ENCODE measurements at regions not wholly inside any gene's neighbourhood (a gene's known extent, or its start where the extent isn't known, plus 50 kb on each side); places are given as distances from the start of the nearest gene placed in this dataset.
"Not testable (repeated sequence)": the region's sequence is repeated elsewhere in the genome, so short reads cannot be mapped to it uniquely, and the experiment has no call there.

- Histone ChIP-seq H3K9me3 (ENCODE audit: control insufficient read depth, low read length) (no peaks in the 10 kb centered on the region), H2AFZ (no peak overlapping the region), H3K27ac (no peak overlapping the region), H3K36me3 (ENCODE audit: control insufficient read depth, insufficient read depth, low read length) (no peaks in the 10 kb centered on the region), H3K9ac (no peak overlapping the region), H3K27me3 (ENCODE audit: control insufficient read depth, insufficient read depth, low read length) (no peaks in the 10 kb centered on the region), H3K79me2 (no peaks in the 10 kb centered on the region), H3K4me1 (no peaks in the 10 kb centered on the region), H3K4me2 (ENCODE audit: low read length) (no peak overlapping the region), H3K4me3 (ENCODE audit: low read depth, low read length) (no peak overlapping the region)
- TF ChIP-seq, protein P1, sequence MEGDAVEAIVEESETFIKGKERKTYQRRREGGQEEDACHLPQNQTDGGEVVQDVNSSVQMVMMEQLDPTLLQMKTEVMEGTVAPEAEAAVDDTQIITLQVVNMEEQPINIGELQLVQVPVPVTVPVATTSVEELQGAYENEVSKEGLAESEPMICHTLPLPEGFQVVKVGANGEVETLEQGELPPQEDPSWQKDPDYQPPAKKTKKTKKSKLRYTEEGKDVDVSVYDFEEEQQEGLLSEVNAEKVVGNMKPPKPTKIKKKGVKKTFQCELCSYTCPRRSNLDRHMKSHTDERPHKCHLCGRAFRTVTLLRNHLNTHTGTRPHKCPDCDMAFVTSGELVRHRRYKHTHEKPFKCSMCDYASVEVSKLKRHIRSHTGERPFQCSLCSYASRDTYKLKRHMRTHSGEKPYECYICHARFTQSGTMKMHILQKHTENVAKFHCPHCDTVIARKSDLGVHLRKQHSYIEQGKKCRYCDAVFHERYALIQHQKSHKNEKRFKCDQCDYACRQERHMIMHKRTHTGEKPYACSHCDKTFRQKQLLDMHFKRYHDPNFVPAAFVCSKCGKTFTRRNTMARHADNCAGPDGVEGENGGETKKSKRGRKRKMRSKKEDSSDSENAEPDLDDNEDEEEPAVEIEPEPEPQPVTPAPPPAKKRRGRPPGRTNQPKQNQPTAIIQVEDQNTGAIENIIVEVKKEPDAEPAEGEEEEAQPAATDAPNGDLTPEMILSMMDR (IDR thresholded peaks at IDR 0.05), result no peak
Observed at GRCh38 chr9:106032978-106033377, 338.6 kb downstream of the TMEM38B start.

GRCh38 chr9:106035806-106036205, 341.5 kb downstream of the TMEM38B start:
- H3K79me2 ChIP-seq, result no peaks in the 10 kb centered on the region
- no peak overlapping the region for H3K4me2 ChIP-seq (ENCODE audit: low read length)
- no peak overlapping the region for H3K27ac ChIP-seq
- H2AFZ ChIP-seq, result no peak overlapping the region
- H3K9ac ChIP-seq, result no peak overlapping the region
- no peaks in the 10 kb centered on the region for H3K36me3 ChIP-seq (ENCODE audit: control insufficient read depth, insufficient read depth, low read length)
- no peaks in the 10 kb centered on the region for H3K27me3 ChIP-seq (ENCODE audit: control insufficient read depth, insufficient read depth, low read length)
- TF ChIP-seq, protein P1 (IDR thresholded peaks at IDR 0.05), result no peak
- H3K4me3 ChIP-seq (ENCODE audit: low read depth, low read length), result no peak overlapping the region
- H3K4me1 ChIP-seq, result no peaks in the 10 kb centered on the region
- no peaks in the 10 kb centered on the region for H3K9me3 ChIP-seq (ENCODE audit: control insufficient read depth, low read length)

GRCh38 chr9:106038266-106039001, 344.1 kb downstream of the TMEM38B start:
- Histone ChIP-seq H2AFZ (no peak overlapping the region), H3K4me3 (ENCODE audit: low read depth, low read length) (no peak overlapping the region), H3K79me2 (no peaks in the 10 kb centered on the region), H3K4me1 (no peaks in the 10 kb centered on the region), H3K9me3 (ENCODE audit: control insufficient read depth, low read length) (no peaks in the 10 kb centered on the region), H3K9ac (no peak overlapping the region), H3K36me3 (ENCODE audit: control insufficient read depth, insufficient read depth, low read length) (no peaks in the 10 kb centered on the region), H3K27ac (no peak overlapping the region), H3K4me2 (ENCODE audit: low read length) (no peak overlapping the region), H3K27me3 (ENCODE audit: control insufficient read depth, insufficient read depth, low read length) (no peaks in the 10 kb centered on the region)
- TF ChIP-seq, protein P1 (IDR thresholded peaks at IDR 0.05), result no peak

DNA sequence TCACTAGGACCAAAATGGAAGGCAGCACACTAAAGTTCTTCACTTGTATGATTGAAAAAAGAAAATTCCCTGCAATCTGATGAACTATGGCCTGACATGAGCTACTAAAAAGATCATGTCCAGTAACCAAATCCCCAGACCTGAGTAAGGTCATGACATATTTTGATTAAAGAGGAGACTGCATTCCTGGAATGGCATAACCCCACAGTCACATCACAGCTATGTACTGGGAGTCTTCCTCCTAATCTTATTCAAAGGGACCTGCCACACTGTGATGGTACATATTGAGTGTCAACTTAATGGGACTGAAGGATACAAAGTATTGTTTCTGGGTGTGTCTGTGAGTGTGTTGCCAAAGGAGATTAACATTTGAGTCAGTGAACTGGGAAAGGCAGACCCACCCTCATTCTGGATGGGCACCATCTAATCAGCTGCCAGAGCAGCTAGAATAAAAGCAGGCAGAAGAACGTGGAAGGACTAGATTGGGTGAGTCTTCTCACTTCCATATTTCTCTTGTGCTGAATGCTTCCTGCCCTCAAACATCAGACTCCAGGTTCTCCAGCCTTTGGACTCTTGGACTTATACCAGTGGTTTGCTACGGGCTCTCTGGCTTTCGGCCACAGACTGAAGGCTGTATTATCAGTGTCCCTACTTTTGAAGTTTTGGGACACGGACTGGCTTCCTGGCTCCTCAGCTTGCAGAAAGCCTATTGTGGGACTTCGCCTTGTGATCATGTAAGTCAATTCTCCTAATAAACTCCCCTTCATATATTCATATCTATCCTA, 345.0 kb downstream of the TMEM38B start:
- Histone ChIP-seq H3K4me1 (no peaks in the 10 kb centered on the region), H3K79me2 (no peaks in the 10 kb centered on the region), H2AFZ (no peak overlapping the region), H3K4me3 (ENCODE audit: low read depth, low read length) (no peak overlapping the region), H3K4me2 (ENCODE audit: low read length) (no peak overlapping the region), H3K27ac (no peak overlapping the region), H3K27me3 (ENCODE audit: control insufficient read depth, insufficient read depth, low read length) (no peaks in the 10 kb centered on the region), H3K9ac (no peak overlapping the region), H3K9me3 (ENCODE audit: control insufficient read depth, low read length) (no peaks in the 10 kb centered on the region), H3K36me3 (ENCODE audit: control insufficient read depth, insufficient read depth, low read length) (no peaks in the 10 kb centered on the region)
- TF ChIP-seq, protein P1 (IDR thresholded peaks at IDR 0.05), result no peak

GRCh38 chr9:106041920-106042319, 347.6 kb downstream of the TMEM38B start:
- H3K4me3 ChIP-seq (ENCODE audit: low read depth, low read length); H3K4me1 ChIP-seq; H2AFZ ChIP-seq; H3K9ac ChIP-seq; H3K79me2 ChIP-seq; H3K9me3 ChIP-seq (ENCODE audit: control insufficient read depth, low read length); H3K27ac ChIP-seq; H3K4me2 ChIP-seq (ENCODE audit: low read length); H3K27me3 ChIP-seq (ENCODE audit: control insufficient read depth, insufficient read depth, low read length); H3K36me3 ChIP-seq (ENCODE audit: control insufficient read depth, insufficient read depth, low read length): not testable (repeated sequence)

Measured in parathyroid adenoma (tissue), 2 donors.